Caco-2 (cell line): ENCODE measurements at regions not wholly inside any gene's neighbourhood (a gene's known extent, or its start where the extent isn't known, plus 50 kb on each side); places are given as distances from the start of the nearest gene placed in this dataset.

ENCODE experiments used
- BruUV-seq: library from RNA; stranded (reverse); fragments of 400-500 nt; replicated peaks from 2 replicates; lab custom pipeline; 2021; lab: Mats Ljungman, UMichigan
- CTCF ChIA-PET: fragments of 300-600 bp; sonication (Branson Sonifier 250); formaldehyde crosslinking; loops from one replicate; lab custom pipeline; 2022; ENCODE audit warnings: antibody characterized with exemption; lab: Charles Lee
- POLR2A ChIA-PET: fragments of 300-600 bp; sonication (Branson Sonifier 250); formaldehyde crosslinking; loops from one replicate; lab custom pipeline; 2022; ENCODE audit warnings: antibody characterized with exemption; lab: Charles Lee
- DNase-seq, 2 experiments: peaks; one replicate each; pipeline versions ENCODE4 v3.0.0 to v3.0.0-alpha.2; 2020 to 2022
- H3K27me3 ChIP-seq: replicated peaks from 2 replicates; pipeline ENCODE4 v1.6.0; 2011; ENCODE audit warnings: low read length; ENCODE audit not compliant: control insufficient read depth, insufficient read depth
- H3K36me3 ChIP-seq: 2 replicates; pipeline ENCODE4 v1.5.1; 2011; ENCODE audit warnings: low read length; ENCODE audit not compliant: control insufficient read depth, insufficient read depth
- H3K4me1 ChIP-seq: fragments of 250-450 bp; sonication (Bioruptor Pico); 2 replicates; pipeline ENCODE4 v1.5.1; 2020; ENCODE audit warnings: mild to moderate bottlenecking
- H3K4me3 ChIP-seq: 2 replicates; pipeline ENCODE4 v1.5.1; 2011; ENCODE audit warnings: low read depth, mild to moderate bottlenecking, control low read depth, low read length
- H3K9me3 ChIP-seq: fragments of 250-450 bp; sonication (Bioruptor Pico); 2 replicates; pipeline ENCODE4 v1.5.1; 2020; ENCODE audit warnings: mild to moderate bottlenecking, moderate library complexity
- H3K27ac Mint-ChIP-seq: one replicate; pipeline ENCODE4 v1.8.0; 2022; ENCODE audit warnings: mixed read lengths; ENCODE audit not compliant: unreplicated experiment
- H3K27me3 Mint-ChIP-seq: one replicate; pipeline ENCODE4 v1.8.0; 2022; ENCODE audit warnings: mixed read lengths; ENCODE audit not compliant: insufficient read depth, unreplicated experiment
- H3K36me3 Mint-ChIP-seq: one replicate; pipeline ENCODE4 v1.8.0; 2022; ENCODE audit warnings: mild to moderate bottlenecking, mixed read lengths; ENCODE audit not compliant: insufficient read depth, unreplicated experiment
- H3K4me1 Mint-ChIP-seq: one replicate; pipeline ENCODE4 v1.8.0; 2022; ENCODE audit warnings: low read depth, mixed read lengths; ENCODE audit not compliant: unreplicated experiment
- H3K4me3 Mint-ChIP-seq: one replicate; pipeline ENCODE4 v1.8.0; 2022; ENCODE audit warnings: mild to moderate bottlenecking, moderate library complexity, mixed read lengths; ENCODE audit not compliant: unreplicated experiment
- H3K9me3 Mint-ChIP-seq: one replicate; pipeline ENCODE4 v1.8.0; 2022; ENCODE audit warnings: mixed read lengths; ENCODE audit not compliant: unreplicated experiment
- intact Hi-C: fragments of 100-400 bp; cut with micrococcal nuclease; formaldehyde crosslinking; loops from one replicate; pipeline ENCODE4 v1.10.0; 2022; ENCODE audit not compliant: unreplicated experiment
- TF ChIP-seq, protein P1 (sequence below), 2 experiments: fragments of 200-600 bp in 1 of 2; IDR thresholded peaks; 1 replicate in 1 of 2; 2 replicates in 1 of 2; pipeline versions ENCODE4 v1.5.1 to v1.8.0; 2011 to 2022; ENCODE audit warnings: antibody characterized with exemption in 1 of 2, control low read depth in 1 of 2, inconsistent platforms in 1 of 2, low read depth in 1 of 2, low read length in 1 of 2, mild to moderate bottlenecking in 1 of 2, moderate library complexity in 1 of 2; ENCODE audit not compliant: insufficient read depth in 1 of 2, severe bottlenecking in 1 of 2, unreplicated experiment in 1 of 2

DNA sequence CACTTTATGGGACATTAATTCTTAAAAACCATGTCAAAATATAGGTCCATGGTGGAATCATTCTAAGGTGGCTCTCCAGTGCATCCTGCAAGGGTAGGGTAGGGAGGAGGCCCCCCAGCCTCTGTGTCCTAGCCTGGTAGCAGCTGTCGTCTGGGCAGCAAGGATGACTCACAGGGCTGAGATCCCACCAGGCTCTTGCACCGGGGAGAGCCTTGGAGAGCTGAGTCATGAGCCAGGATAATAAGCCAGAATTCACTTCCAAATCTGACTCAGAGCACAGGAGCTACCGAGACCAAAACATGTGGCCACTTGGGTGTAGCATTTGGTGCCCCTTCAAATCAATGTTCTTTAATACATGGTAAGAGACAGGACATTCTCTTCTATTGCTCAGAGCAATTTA lies 298.5 kb downstream of the NEBL start:
- POLR2A ChIA-PET, result no interaction called here
- Mint-ChIP-seq H3K4me3 (no peak overlapping the region), H3K27me3 (peaks cover 12% of the 10 kb centered on the region), H3K27ac (no peak overlapping the region), H3K4me1 (no peaks in the 10 kb centered on the region), H3K9me3 (no peaks in the 10 kb centered on the region), H3K36me3 (no peaks in the 10 kb centered on the region)
- Histone ChIP-seq H3K4me3 (no peak overlapping the region), H3K9me3 (no peaks in the 10 kb centered on the region), H3K27me3 (0 out of 2 replicates have a peak, but pooled peaks cover 2% of the 10 kb centered on the region), H3K4me1 (no peaks in the 10 kb centered on the region), H3K36me3 (no peaks in the 10 kb centered on the region)
- no TSS peak for BruUV-seq
- TF ChIP-seq, protein P1, sequence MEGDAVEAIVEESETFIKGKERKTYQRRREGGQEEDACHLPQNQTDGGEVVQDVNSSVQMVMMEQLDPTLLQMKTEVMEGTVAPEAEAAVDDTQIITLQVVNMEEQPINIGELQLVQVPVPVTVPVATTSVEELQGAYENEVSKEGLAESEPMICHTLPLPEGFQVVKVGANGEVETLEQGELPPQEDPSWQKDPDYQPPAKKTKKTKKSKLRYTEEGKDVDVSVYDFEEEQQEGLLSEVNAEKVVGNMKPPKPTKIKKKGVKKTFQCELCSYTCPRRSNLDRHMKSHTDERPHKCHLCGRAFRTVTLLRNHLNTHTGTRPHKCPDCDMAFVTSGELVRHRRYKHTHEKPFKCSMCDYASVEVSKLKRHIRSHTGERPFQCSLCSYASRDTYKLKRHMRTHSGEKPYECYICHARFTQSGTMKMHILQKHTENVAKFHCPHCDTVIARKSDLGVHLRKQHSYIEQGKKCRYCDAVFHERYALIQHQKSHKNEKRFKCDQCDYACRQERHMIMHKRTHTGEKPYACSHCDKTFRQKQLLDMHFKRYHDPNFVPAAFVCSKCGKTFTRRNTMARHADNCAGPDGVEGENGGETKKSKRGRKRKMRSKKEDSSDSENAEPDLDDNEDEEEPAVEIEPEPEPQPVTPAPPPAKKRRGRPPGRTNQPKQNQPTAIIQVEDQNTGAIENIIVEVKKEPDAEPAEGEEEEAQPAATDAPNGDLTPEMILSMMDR (IDR thresholded peaks at IDR 0.05; ENCODE audit: insufficient read depth in 1 of 2, low read depth in 1 of 2, low read length in 1 of 2, severe bottlenecking in 1 of 2, unreplicated experiment in 1 of 2), result no peak
- no peak for DNase-seq
- CTCF ChIA-PET, result no interaction called here
- intact Hi-C loops, result no loop called here

DNA sequence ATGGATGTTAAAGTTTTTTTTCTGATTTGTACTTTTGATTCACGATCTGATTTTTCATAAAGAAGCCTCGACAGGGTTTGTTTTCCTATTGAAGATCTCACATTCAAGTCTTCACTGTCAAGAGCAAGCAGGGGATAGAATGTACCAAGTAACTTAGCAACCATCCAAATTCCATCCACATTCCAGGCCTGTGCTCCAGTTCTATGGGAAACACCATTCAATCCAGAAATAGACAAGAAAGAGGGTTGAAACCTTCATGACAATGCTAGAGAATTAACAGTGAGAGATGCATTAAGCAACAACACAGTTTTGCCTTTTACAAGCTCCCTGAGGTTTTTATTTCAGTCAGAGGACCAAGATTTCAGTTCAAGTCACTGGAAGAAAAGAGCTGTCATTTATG lies 300.2 kb downstream of the NEBL start:
- CTCF ChIA-PET, result no interaction called here
- POLR2A ChIA-PET, result no interaction called here
- H3K36me3 ChIP-seq, result no peaks in the 10 kb centered on the region

DNA sequence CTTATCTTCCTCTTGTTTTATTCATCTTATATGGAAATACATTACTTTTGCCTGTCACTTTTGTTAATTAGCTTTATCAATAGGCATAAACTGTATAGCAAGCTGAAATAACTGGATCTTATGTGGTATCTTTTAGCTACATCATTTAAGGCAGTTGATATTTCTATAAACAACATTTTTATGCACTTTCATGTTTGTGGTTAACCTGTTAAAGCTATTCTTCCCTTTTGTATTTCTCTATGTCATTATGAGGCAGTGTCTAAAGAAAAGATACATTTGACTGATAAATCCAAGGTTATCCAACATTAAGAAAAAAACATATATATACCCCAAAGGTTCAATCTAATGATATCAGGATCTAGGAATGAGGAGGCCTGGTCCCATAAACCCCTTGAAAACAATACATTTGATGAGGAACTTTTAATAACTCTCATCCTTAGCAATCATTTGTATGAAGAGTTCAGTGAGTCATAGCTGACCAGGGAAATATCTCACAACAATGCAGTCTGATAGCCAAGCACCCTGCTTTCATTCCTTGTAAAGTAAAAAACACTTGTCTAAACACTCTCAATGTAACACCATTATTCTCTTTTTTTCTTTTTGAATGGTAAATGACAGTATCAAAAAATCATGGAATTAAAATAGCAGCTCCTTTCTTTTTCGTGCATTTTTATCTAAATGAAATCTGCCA lies 300.9 kb downstream of the NEBL start:
- Mint-ChIP-seq H3K4me1 (no peaks in the 10 kb centered on the region), H3K4me3 (no peak overlapping the region), H3K9me3 (no peaks in the 10 kb centered on the region), H3K27me3 (peaks cover 8% of the 10 kb centered on the region), H3K36me3 (no peaks in the 10 kb centered on the region), H3K27ac (no peak overlapping the region)
- intact Hi-C loops, result no loop called here
- no peak overlapping the region for H3K4me3 ChIP-seq
- ChIA-PET POLR2A (no interaction called here), CTCF (no interaction called here)
- H3K36me3 ChIP-seq, result no peaks in the 10 kb centered on the region
- no TSS peak for BruUV-seq
- H3K4me1 ChIP-seq, result no peaks in the 10 kb centered on the region
- no peaks in the 10 kb centered on the region for H3K9me3 ChIP-seq
- TF ChIP-seq, protein P1 (IDR thresholded peaks at IDR 0.05; ENCODE audit: insufficient read depth in 1 of 2, low read depth in 1 of 2, low read length in 1 of 2, severe bottlenecking in 1 of 2, unreplicated experiment in 1 of 2), result no peak
- DNase-seq, result no peak
- H3K27me3 ChIP-seq, result 0 out of 2 replicates have a peak, but pooled peaks cover 2% of the 10 kb centered on the region

More for the DNA sequence above, 300.2 kb downstream of the NEBL start:
- no TSS peak for BruUV-seq
- no peaks in the 10 kb centered on the region for H3K4me1 ChIP-seq
- H3K27me3 ChIP-seq, result 0 out of 2 replicates have a peak, but pooled peaks cover 2% of the 10 kb centered on the region
- TF ChIP-seq, protein P1 (IDR thresholded peaks at IDR 0.05; ENCODE audit: insufficient read depth in 1 of 2, low read depth in 1 of 2, low read length in 1 of 2, severe bottlenecking in 1 of 2, unreplicated experiment in 1 of 2), result no peak
- no peak overlapping the region for H3K27ac Mint-ChIP-seq
- H3K4me3 Mint-ChIP-seq, result no peak overlapping the region
- H3K4me3 ChIP-seq, result no peak overlapping the region
- H3K9me3 ChIP-seq, result no peaks in the 10 kb centered on the region
- intact Hi-C loops, result no loop called here
- no peaks in the 10 kb centered on the region for H3K4me1 Mint-ChIP-seq
- no peak for DNase-seq
- no peaks in the 10 kb centered on the region for H3K36me3 Mint-ChIP-seq
- peaks cover 8% of the 10 kb centered on the region for H3K27me3 Mint-ChIP-seq
- no peaks in the 10 kb centered on the region for H3K9me3 Mint-ChIP-seq
